IMR-90 (cell line): ENCODE measurements at regions not wholly inside any gene's neighbourhood (a gene's known extent, or its start where the extent isn't known, plus 50 kb on each side); places are given as distances from the start of the nearest gene placed in this dataset.

Experiments
- ATAC-seq: fragments of 200-7000 bp; cut with Tn5 transposase; 2 replicates; pipeline ENCODE4 v1.9.1; 2020; ENCODE audit warnings: low read depth, mild to moderate bottlenecking, moderate library complexity
- BruUV-seq: library from RNA; stranded (reverse); fragments of 400-500 nt; replicated peaks from 2 replicates; lab custom pipeline; 2021; lab: Mats Ljungman, UMichigan
- CTCF ChIA-PET: fragments of 300-600 bp; formaldehyde crosslinking; extraction: SDS; loops from one replicate; lab custom pipeline; 2021; ENCODE audit warnings: antibody characterized with exemption; lab: Yijun Ruan, JAX
- POLR2A ChIA-PET: fragments of 300-600 bp; sonication (Branson Sonifier 250); formaldehyde crosslinking; loops from one replicate; lab custom pipeline; 2022; ENCODE audit warnings: antibody characterized with exemption; ENCODE audit not compliant: unreplicated experiment; lab: Charles Lee
- DNase-seq: peaks from one replicate; pipeline ENCODE4 v3.0.0; 2013
- H2AFZ ChIP-seq: replicated peaks from 2 replicates; pipeline ENCODE3; 2013; ENCODE audit warnings: low read length, mild to moderate bottlenecking; ENCODE audit not compliant: poor library complexity
- H2AK5ac ChIP-seq: 2 replicates; pipeline ENCODE4 v1.6.1; 2013; ENCODE audit warnings: low read depth, low read length, inconsistent platforms
- H2AK9ac ChIP-seq: replicated peaks from 2 replicates; pipeline ENCODE3; 2013; ENCODE audit warnings: mild to moderate bottlenecking, low read depth, low read length, moderate library complexity; ENCODE audit not compliant: poor library complexity
- H2BK120ac ChIP-seq: 2 replicates; pipeline ENCODE4 v1.6.1; 2013; ENCODE audit warnings: low read depth, low read length, inconsistent platforms
- H2BK15ac ChIP-seq: 3 replicates; pipeline ENCODE4 v1.6.1; 2013; ENCODE audit warnings: low read depth, low read length, inconsistent platforms
- H2BK20ac ChIP-seq: 2 replicates; pipeline ENCODE4 v1.6.1; 2013; ENCODE audit warnings: low read depth, mild to moderate bottlenecking, inconsistent platforms, low read length, moderate library complexity
- H2BK5ac ChIP-seq: 2 replicates; pipeline ENCODE4 v1.6.1; 2013; ENCODE audit warnings: mild to moderate bottlenecking, low read depth, low read length, inconsistent platforms; ENCODE audit not compliant: poor library complexity, severe bottlenecking
- H3K14ac ChIP-seq: replicated peaks from 2 replicates; pipeline ENCODE4 v1.6.1; 2013; ENCODE audit warnings: low read depth, low read length, inconsistent platforms
- H3K18ac ChIP-seq: 2 replicates; pipeline ENCODE4 v1.6.1; 2013; ENCODE audit warnings: low read depth, low read length, control low read depth
- H3K23ac ChIP-seq: 2 replicates; pipeline ENCODE4 v1.6.1; 2013; ENCODE audit warnings: low read depth, low read length, inconsistent platforms
- H3K27ac ChIP-seq: 2 replicates; pipeline ENCODE4 v1.5.1; 2013; ENCODE audit warnings: mild to moderate bottlenecking, control low read depth, low read length; ENCODE audit not compliant: insufficient read depth
- H3K27me3 ChIP-seq: 2 replicates; pipeline ENCODE4 v1.6.1; 2013; ENCODE audit warnings: low read length; ENCODE audit not compliant: control insufficient read depth, insufficient read depth
- H3K36me3 ChIP-seq: 2 replicates; pipeline ENCODE4 v1.6.1; 2013; ENCODE audit warnings: low read length, mixed read lengths; ENCODE audit not compliant: control insufficient read depth, insufficient read depth
- H3K4ac ChIP-seq: 2 replicates; pipeline ENCODE4 v1.6.1; 2013; ENCODE audit warnings: low read depth, low read length, inconsistent platforms
- H3K4me1 ChIP-seq: 2 replicates; pipeline ENCODE4 v1.6.1; 2013; ENCODE audit warnings: low read length, mixed read lengths; ENCODE audit not compliant: control insufficient read depth, insufficient read depth
- H3K4me2 ChIP-seq: 2 replicates; pipeline ENCODE4 v1.6.1; 2013; ENCODE audit warnings: low read depth, mild to moderate bottlenecking, control low read depth, low read length, moderate library complexity
- H3K4me3 ChIP-seq: 2 replicates; pipeline ENCODE4 v1.5.1; 2013; ENCODE audit warnings: low read depth, mild to moderate bottlenecking, control low read depth, low read length, moderate library complexity; ENCODE audit not compliant: insufficient read depth
- H3K56ac ChIP-seq: 2 replicates; pipeline ENCODE4 v1.6.1; 2013; ENCODE audit warnings: low read length, inconsistent platforms; ENCODE audit not compliant: insufficient read depth; ENCODE audit errors: extremely low read depth
- H3K79me1 ChIP-seq, 2 experiments: 2 replicates each; pipeline ENCODE4 v1.6.1; 2013; ENCODE audit warnings: low read length in 2 of 2, inconsistent platforms in 1 of 2, low read depth in 1 of 2
- H3K9ac ChIP-seq: 2 replicates; pipeline ENCODE4 v1.6.1; 2013; ENCODE audit warnings: low read depth, low read length, control low read depth
- H3K9me1 ChIP-seq: 2 replicates; pipeline ENCODE4 v1.6.1; 2013; ENCODE audit warnings: low read length, inconsistent platforms; ENCODE audit not compliant: insufficient read depth
- H3K9me3 ChIP-seq: 2 replicates; pipeline ENCODE4 v1.6.1; 2013; ENCODE audit warnings: low read length; ENCODE audit not compliant: control insufficient read depth, insufficient read depth
- H4K20me1 ChIP-seq: 2 replicates; pipeline ENCODE4 v1.6.1; 2013; ENCODE audit warnings: low read length, inconsistent platforms; ENCODE audit not compliant: insufficient read depth
- H4K5ac ChIP-seq: 2 replicates; pipeline ENCODE4 v1.6.1; 2013; ENCODE audit warnings: mild to moderate bottlenecking, low read depth, low read length, control low read depth
- H4K8ac ChIP-seq, 2 experiments: 2 replicates each; pipeline ENCODE4 v1.6.1; 2013; ENCODE audit warnings: low read depth in 2 of 2, low read length in 2 of 2, control low read depth in 1 of 2, inconsistent platforms in 1 of 2
- H4K91ac ChIP-seq: 2 replicates; pipeline ENCODE4 v1.6.1; 2013; ENCODE audit warnings: low read depth, low read length, inconsistent platforms; ENCODE audit not compliant: insufficient read depth
- MAFK ChIP-seq: IDR thresholded peaks from 2 replicates; pipeline ENCODE4 v1.6.1; 2012; ENCODE audit warnings: low read depth, low read length, improper control_type of control experiment
- MXI1 ChIP-seq: IDR thresholded peaks from 2 replicates; pipeline ENCODE4 v1.6.1; 2012; ENCODE audit warnings: low read depth, mild to moderate bottlenecking, low read length, moderate library complexity, borderline replicate concordance
- WGBS, 2 experiments: methylation state at CpG; one replicate each; pipeline versions ENCODE4 v1.1.5 to v1.1.7; 2013; ENCODE audit warnings: missing lambda C conversion rate in 2 of 2; ENCODE audit not compliant: insufficient read length in 1 of 2; ENCODE audit errors: extremely low coverage in 2 of 2; 5-methylcytosine and 5-hydroxymethylcytosine counted together
- dilution Hi-C: fragments of 300-500 bp; cut with HindIII; formaldehyde crosslinking; loops from one replicate; pipeline ENCODE4 v1.14.3; 2018; ENCODE audit warnings: low sequenced_read_pairs; ENCODE audit not compliant: unreplicated experiment
- in situ Hi-C: fragments of 300-500 bp; cut with MboI; formaldehyde crosslinking; loops from 3 replicates; pipeline ENCODE4 v1.14.3; 2019; ENCODE audit warnings: low sequenced_read_pairs, inconsistent platforms, mixed read lengths
- intact Hi-C: fragments of 100-400 bp; cut with micrococcal nuclease; formaldehyde crosslinking; loops from 2 replicates; pipeline ENCODE4 v1.10.0; 2022
- TF ChIP-seq, protein P1 (sequence below): conservative IDR thresholded peaks from 2 replicates; pipeline ENCODE4 v1.5.1; 2012; ENCODE audit warnings: mild to moderate bottlenecking, low read depth, low read length, improper control_type of control experiment

DNA sequence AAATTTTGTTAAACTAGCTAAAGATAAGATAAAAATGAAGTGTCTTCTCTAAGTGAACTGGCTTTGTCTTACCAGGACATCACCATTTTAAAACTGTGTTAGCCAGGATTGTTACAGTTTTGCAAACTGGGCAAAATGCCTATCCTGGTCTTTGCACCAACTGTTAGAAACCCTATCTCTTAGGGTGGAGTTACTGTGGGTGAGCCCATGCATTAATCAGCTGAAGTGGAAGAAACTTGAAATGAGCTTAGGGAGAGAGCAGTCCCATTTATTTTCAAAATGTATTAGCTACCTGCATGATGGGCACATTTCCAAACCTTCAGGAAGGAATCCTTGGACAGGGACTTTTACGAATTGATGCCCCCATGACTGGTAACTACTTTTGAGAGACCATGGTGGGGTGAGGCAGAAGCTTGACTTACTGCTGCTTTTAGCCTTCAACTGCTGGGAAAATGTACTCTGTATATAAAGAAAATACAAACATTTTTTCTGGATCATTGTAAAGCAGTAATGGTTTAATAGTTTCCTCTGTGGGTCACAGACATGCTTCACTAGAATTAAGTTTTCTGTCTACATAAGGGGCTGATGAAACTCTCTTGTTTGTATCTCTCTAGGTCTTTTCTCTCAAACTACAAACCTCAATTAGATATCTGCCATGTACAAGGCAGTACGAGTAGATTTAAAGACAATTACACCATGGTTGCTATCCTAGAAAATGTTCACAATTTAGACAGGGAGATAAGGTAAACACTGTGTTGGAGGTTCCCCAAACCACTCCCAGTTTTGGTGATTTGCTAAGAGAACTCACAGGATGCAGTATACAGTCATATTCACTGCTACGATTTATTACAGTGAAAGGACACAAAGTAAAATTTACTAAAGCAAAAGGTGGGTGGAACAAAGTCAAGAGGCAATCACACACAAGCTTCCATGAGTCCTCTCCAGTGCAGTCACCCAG lies 321.4 kb upstream of the MMADHC start:
- in situ Hi-C loops (no loop called here), dilution Hi-C loops (no loop called here), intact Hi-C loops (loop anchor here (10.0 kb wide), 1 partner anchor 314 kb away; no protein-coding TSS in a partner anchor)
- no peak overlapping the region for H2BK5ac ChIP-seq
- H4K20me1 ChIP-seq: no peaks in the 10 kb centered on the region
- peak overlapping the region; percentile 35 for H2BK120ac ChIP-seq
- H2BK20ac ChIP-seq: 0 out of 2 replicates have a peak overlapping the region, but pooled peaks have one; percentile 47
- H3K18ac ChIP-seq: peak overlapping the region; percentile 30
- ChIA-PET CTCF (interaction anchor here (0.8 kb wide), 1 partner anchor 19 kb away, joined by 3 read pairs; no protein-coding TSS in a partner anchor), POLR2A (no interaction called here)
- H3K27me3 ChIP-seq: no peaks in the 10 kb centered on the region
- H3K14ac ChIP-seq: peak overlapping the region; percentile 65; the same call in 1 of the 2 replicates
- 0 out of 3 replicates have a peak overlapping the region, but pooled peaks have one; percentile 4 for H2BK15ac ChIP-seq
- H2AK9ac ChIP-seq: peak overlapping the region; percentile 4
- no peak overlapping the region; the same call in 1 of the 2 replicates for H4K5ac ChIP-seq
- TF ChIP-seq, protein P1, sequence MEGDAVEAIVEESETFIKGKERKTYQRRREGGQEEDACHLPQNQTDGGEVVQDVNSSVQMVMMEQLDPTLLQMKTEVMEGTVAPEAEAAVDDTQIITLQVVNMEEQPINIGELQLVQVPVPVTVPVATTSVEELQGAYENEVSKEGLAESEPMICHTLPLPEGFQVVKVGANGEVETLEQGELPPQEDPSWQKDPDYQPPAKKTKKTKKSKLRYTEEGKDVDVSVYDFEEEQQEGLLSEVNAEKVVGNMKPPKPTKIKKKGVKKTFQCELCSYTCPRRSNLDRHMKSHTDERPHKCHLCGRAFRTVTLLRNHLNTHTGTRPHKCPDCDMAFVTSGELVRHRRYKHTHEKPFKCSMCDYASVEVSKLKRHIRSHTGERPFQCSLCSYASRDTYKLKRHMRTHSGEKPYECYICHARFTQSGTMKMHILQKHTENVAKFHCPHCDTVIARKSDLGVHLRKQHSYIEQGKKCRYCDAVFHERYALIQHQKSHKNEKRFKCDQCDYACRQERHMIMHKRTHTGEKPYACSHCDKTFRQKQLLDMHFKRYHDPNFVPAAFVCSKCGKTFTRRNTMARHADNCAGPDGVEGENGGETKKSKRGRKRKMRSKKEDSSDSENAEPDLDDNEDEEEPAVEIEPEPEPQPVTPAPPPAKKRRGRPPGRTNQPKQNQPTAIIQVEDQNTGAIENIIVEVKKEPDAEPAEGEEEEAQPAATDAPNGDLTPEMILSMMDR: no peak
- no peak for TF ChIP-seq MXI1
- TF ChIP-seq MAFK: 0 out of 2 replicates have a peak, but pooled peaks have one; percentile 1
- H3K4ac ChIP-seq: peak overlapping the region; percentile 60
- H3K4me2 ChIP-seq: peak overlapping the region; percentile 81
- no peak overlapping the region; the same call in 1 of the 2 replicates for H3K23ac ChIP-seq
- peak; percentile 96 for ATAC-seq
- H3K56ac ChIP-seq: no peak overlapping the region
- peak; percentile 81 for DNase-seq
- WGBS, 2 experiments: no CpG with 5 or more reads among the region's 3 CpGs
- peak overlapping the region; percentile 27; the same call in 1 of the 2 replicates for H3K27ac ChIP-seq
- no peak overlapping the region for H3K4me3 ChIP-seq
- BruUV-seq: no TSS peak
- H4K91ac ChIP-seq: no peak overlapping the region
- H3K9me3 ChIP-seq: no peaks in the 10 kb centered on the region
- no peaks in the 10 kb centered on the region for H3K79me1 ChIP-seq
- no peak overlapping the region for H3K9ac ChIP-seq
- H3K4me1 ChIP-seq: peaks cover 9% of the 10 kb centered on the region
- peak overlapping the region in 1 of 2 experiments; percentile 32; a peak in 1 of 4 replicates for H4K8ac ChIP-seq
- peak overlapping the region; percentile 78 for H2AFZ ChIP-seq
- H3K9me1 ChIP-seq: peaks cover 8% of the 10 kb centered on the region
- no peak overlapping the region; the same call in 1 of the 2 replicates for H2AK5ac ChIP-seq
- H3K36me3 ChIP-seq: no peaks in the 10 kb centered on the region
